Esophagus squamous epithelium (tissue), 4 donors: ENCODE measurements at regions not wholly inside any gene's neighbourhood (a gene's known extent, or its start where the extent isn't known, plus 50 kb on each side); places are given as distances from the start of the nearest gene placed in this dataset.

ENCODE experiments used
- POLR2A ChIP-seq, 4 donors: fragments of 450-650 bp; IDR thresholded peaks; one replicate each; pipeline ENCODE4 v1.6.1; 2017; ENCODE audit warnings: antibody characterized with exemption in 4 of 4, mild to moderate bottlenecking in 4 of 4, moderate library complexity in 3 of 4
- TF ChIP-seq, protein P1 (sequence below), 6 experiments: fragments of 450-650 bp in 4 of 6; fragments of 200-600 bp in 2 of 6; sonication (generic) in 2 of 6; IDR thresholded peaks; one replicate each; pipeline ENCODE4 v1.5.1; 2016 to 2019; ENCODE audit warnings: antibody characterized with exemption in 6 of 6, mild to moderate bottlenecking in 4 of 6, moderate library complexity in 4 of 6

- TF ChIP-seq, protein P1, sequence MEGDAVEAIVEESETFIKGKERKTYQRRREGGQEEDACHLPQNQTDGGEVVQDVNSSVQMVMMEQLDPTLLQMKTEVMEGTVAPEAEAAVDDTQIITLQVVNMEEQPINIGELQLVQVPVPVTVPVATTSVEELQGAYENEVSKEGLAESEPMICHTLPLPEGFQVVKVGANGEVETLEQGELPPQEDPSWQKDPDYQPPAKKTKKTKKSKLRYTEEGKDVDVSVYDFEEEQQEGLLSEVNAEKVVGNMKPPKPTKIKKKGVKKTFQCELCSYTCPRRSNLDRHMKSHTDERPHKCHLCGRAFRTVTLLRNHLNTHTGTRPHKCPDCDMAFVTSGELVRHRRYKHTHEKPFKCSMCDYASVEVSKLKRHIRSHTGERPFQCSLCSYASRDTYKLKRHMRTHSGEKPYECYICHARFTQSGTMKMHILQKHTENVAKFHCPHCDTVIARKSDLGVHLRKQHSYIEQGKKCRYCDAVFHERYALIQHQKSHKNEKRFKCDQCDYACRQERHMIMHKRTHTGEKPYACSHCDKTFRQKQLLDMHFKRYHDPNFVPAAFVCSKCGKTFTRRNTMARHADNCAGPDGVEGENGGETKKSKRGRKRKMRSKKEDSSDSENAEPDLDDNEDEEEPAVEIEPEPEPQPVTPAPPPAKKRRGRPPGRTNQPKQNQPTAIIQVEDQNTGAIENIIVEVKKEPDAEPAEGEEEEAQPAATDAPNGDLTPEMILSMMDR (IDR thresholded peaks at IDR 0.05): peak in 4 of 6 experiments; percentile 14 to 53 (median 28)
- TF ChIP-seq POLR2A (IDR thresholded peaks at IDR 0.05): no peak
Measured at GRCh38 chr4:107519053-107519452, 201.0 kb downstream of the PAPSS1 start.
